Lower leg skin (tissue), 4 donors: ENCODE measurements at regions not wholly inside any gene's neighbourhood (a gene's known extent, or its start where the extent isn't known, plus 50 kb on each side); places are given as distances from the start of the nearest gene placed in this dataset.

Experiments used
- DNase-seq, 2 donors: peaks; one replicate each; pipeline ENCODE4 v3.0.0-alpha.2; 2019; ENCODE audit warnings: low spot score in 2 of 2
- H3K4me3 ChIP-seq: fragments of 200-600 bp; sonication (generic); 2 replicates; pipeline ENCODE4 v1.5.1; 2017; ENCODE audit warnings: mild to moderate bottlenecking, low read depth; ENCODE audit not compliant: poor library complexity, severe bottlenecking
- POLR2A ChIP-seq, 2 donors: fragments of 450-650 bp; IDR thresholded peaks; one replicate each; pipeline ENCODE4 v1.6.1; 2016 to 2017; ENCODE audit warnings: antibody characterized with exemption in 2 of 2, mild to moderate bottlenecking in 1 of 2, moderate library complexity in 1 of 2
- WGBS, 2 donors: methylation state at CpG; one replicate each; pipeline ENCODE4 v1.1.5; 2018; 5-methylcytosine and 5-hydroxymethylcytosine counted together
- intact Hi-C: fragments of 100-400 bp; cut with DNase I; formaldehyde crosslinking; loops from one replicate; pipeline ENCODE4 v1.15.0; 2023; ENCODE audit warnings: low total_unique reads
- TF ChIP-seq, protein P1 (sequence below), 3 donors: fragments of 450-650 bp; IDR thresholded peaks; one replicate each; pipeline ENCODE4 v1.5.1; 2016; ENCODE audit warnings: antibody characterized with exemption in 3 of 3, mild to moderate bottlenecking in 3 of 3, moderate library complexity in 2 of 3

DNA sequence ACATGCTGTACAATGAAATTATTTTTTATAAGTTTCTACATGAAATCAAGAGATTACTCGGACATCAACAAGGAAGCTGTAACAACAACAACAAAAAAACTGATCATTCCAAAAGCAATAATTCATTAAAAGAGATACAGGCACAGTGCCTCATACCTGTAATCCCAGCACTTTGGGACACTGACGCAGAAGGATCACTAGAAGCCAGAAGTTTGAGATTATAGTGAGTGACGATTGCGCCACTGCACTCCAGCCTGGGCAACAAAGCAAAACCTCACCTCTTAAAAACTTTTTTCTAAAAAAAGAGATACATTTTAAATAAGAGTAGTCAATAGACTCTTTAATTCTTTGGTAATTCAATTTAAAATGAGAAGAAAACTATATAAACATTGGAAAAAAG, 364.3 kb downstream of the TNS1 start:
- DNase-seq, result no peak
- TF ChIP-seq, protein P1, sequence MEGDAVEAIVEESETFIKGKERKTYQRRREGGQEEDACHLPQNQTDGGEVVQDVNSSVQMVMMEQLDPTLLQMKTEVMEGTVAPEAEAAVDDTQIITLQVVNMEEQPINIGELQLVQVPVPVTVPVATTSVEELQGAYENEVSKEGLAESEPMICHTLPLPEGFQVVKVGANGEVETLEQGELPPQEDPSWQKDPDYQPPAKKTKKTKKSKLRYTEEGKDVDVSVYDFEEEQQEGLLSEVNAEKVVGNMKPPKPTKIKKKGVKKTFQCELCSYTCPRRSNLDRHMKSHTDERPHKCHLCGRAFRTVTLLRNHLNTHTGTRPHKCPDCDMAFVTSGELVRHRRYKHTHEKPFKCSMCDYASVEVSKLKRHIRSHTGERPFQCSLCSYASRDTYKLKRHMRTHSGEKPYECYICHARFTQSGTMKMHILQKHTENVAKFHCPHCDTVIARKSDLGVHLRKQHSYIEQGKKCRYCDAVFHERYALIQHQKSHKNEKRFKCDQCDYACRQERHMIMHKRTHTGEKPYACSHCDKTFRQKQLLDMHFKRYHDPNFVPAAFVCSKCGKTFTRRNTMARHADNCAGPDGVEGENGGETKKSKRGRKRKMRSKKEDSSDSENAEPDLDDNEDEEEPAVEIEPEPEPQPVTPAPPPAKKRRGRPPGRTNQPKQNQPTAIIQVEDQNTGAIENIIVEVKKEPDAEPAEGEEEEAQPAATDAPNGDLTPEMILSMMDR (IDR thresholded peaks at IDR 0.05), result no peak
- no peak for TF ChIP-seq POLR2A (IDR thresholded peaks at IDR 0.05)
- intact Hi-C loops, result no loop called here
- no peak overlapping the region for H3K4me3 ChIP-seq
- WGBS, 2 donors, result 93 to 95% methylated on average over 4 of the region's 4 CpGs

DNA sequence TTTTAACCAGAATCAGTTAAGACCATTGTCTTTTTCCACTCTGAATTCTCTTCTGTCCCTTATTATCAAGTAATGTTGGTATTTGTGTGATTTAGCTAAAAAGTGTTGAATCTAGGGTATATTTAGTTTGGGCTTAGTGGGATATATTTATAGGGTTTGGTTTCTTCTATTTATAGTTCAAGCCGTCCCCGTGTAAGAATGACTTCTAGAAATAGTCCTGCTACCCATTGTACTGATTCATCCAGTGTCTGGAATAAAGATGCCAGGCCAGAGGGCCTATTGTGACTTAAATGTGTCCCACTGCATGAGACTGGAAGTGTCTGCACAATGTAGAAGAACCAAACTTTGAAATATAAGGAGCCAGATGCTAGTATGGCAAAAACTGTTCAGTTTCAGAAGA, 364.8 kb downstream of the TNS1 start:
- intact Hi-C loops, result no loop called here
- no peak for TF ChIP-seq POLR2A (IDR thresholded peaks at IDR 0.05)
- TF ChIP-seq, protein P1 (IDR thresholded peaks at IDR 0.05), result no peak
- no peak overlapping the region for H3K4me3 ChIP-seq
- no peak for DNase-seq
- WGBS, 2 donors, result 68 to 69% methylated on average over 2 of the region's 2 CpGs

DNA sequence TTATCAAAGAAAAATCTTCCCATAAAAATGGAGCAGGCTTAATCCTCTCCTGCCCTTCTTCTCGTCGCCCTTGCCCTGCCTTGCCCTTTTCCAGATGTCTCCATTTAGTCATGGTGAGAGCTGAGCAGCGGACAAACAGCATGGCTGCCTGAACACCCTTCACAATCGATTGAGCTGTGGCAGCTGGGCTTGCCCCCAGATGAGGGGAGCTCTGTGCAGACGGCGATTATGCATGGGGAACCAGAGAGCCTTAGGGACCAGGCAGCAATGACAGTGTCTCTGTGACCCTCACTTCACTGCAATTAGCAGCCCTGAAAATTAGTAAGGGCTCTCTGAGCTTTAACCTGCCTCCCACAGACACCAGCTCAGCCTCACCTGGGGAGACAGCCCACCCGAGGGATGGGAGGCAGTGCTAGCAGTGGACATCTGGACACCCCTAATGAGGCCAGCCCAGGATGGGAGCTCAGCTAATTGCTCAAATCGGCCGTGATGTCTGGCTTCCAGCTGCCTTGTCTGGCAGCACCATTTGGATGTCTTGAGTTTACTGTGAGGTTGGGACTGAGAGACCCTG, 365.7 kb downstream of the TNS1 start:
- TF ChIP-seq, protein P1 (IDR thresholded peaks at IDR 0.05), result no peak
- TF ChIP-seq POLR2A (IDR thresholded peaks at IDR 0.05), result no peak
- intact Hi-C loops, result no loop called here
- no peak for DNase-seq
- 79 to 86% methylated on average over 9 of the region's 9 CpGs for WGBS, 2 donors
- no peak overlapping the region for H3K4me3 ChIP-seq

DNA sequence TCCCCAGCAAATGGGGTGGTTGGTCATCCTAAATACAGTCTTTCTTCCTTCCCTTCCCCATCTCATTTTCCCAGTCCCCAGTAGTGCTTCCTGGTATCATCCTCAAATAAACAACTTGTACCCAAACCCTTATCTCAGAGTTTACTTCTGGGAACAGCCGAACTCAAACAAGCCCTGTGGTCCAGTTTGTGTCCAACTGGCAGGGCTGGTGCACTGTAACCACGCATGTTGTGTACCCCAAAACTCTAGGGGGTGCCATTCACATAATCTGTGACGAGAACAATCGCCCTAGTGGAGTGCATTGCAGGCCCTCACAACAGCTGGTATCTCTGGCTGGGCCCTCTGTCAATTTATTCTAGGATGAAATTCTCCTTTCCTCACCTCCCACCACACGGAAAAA, 366.2 kb downstream of the TNS1 start:
- no peak overlapping the region for H3K4me3 ChIP-seq
- WGBS, 2 donors, result 94 to 95% methylated on average over 5 of the region's 5 CpGs
- no peak for DNase-seq
- TF ChIP-seq, protein P1 (IDR thresholded peaks at IDR 0.05), result no peak
- TF ChIP-seq POLR2A (IDR thresholded peaks at IDR 0.05), result no peak
- intact Hi-C loops, result no loop called here

DNA sequence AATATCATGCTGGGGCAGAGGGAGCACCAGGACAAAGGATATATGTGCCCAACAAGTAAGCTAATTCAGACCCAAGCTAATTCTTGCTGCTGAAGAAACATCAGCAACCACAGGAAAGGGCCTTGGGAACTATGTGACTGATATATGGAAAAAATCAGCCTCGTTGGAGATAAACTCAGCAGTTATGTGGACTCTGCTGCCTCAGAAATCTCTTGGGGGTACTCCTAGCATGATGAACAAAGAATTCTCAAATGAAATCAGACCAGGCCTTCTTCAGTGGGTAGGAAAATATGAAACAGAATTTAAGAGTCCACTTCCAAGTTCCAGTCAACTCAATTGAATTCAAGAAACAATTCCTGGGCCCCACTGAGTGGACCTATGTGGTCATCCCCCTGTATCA, 367.9 kb downstream of the TNS1 start:
- 50 to 56% methylated on average over 1 of the region's 1 CpG for WGBS, 2 donors
- no peak for DNase-seq
- TF ChIP-seq, protein P1 (IDR thresholded peaks at IDR 0.05), result no peak
- no peak for TF ChIP-seq POLR2A (IDR thresholded peaks at IDR 0.05)
- intact Hi-C loops, result no loop called here
- no peak overlapping the region for H3K4me3 ChIP-seq

DNA sequence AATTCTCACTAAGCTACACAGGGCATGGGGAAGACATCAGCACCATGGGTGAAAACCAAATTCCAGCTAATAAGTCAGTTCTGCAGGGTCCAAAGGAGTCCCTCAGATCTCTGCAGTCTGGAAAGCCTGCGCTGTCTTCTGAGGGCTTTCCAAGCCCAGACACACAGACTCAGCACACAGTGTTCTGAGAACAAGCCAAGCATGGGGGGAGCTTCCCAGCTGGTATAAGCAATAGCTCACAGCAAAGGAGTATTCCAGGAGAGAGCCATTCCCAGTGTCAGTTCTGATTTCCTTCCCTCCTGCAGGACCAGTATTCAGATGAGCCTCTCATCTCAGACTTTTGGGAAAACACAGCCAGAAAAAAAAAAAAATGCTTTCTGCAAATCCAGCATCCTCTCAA, 370.8 kb downstream of the TNS1 start:
- WGBS, 2 donors, result 60 to 92% methylated on average over 1 of the region's 1 CpG
- DNase-seq, result peak in 1 of 2 donors; percentile 64
- intact Hi-C loops, result no loop called here
- TF ChIP-seq, protein P1 (IDR thresholded peaks at IDR 0.05), result no peak
- no peak for TF ChIP-seq POLR2A (IDR thresholded peaks at IDR 0.05)
- H3K4me3 ChIP-seq, result no peak overlapping the region
